ENCODE measurements at regions not wholly inside any gene's neighbourhood (a gene's known extent, or its start where the extent isn't known, plus 50 kb on each side); places are given as distances from the start of the nearest gene placed in this dataset.
A peak's percentile ranks its signal among the peaks of the same experiment; 100 is the strongest.

- CTCF ChIA-PET: interaction anchor here (0.5 to 2.3 kb wide), 40 partner anchors 9 to 1774 kb away, joined by 3 to 15 read pairs (median 3); no protein-coding TSS in a partner anchor
- Mint-ChIP-seq H3K27me3 (ENCODE audit: insufficient read depth, unreplicated experiment) (peaks cover 52% of the 10 kb centered on the region), H3K4me1 (ENCODE audit: insufficient read depth, unreplicated experiment) (no peaks in the 10 kb centered on the region), H3K4me3 (ENCODE audit: unreplicated experiment) (no peak overlapping the region), H3K27ac (ENCODE audit: low read depth, unreplicated experiment) (no peak overlapping the region), H3K9me3 (ENCODE audit: unreplicated experiment) (no peaks in the 10 kb centered on the region), H3K36me3 (ENCODE audit: insufficient read depth, unreplicated experiment) (no peaks in the 10 kb centered on the region)
- no peak for TF ChIP-seq CTCF (IDR thresholded peaks at IDR 0.05; ENCODE audit: unreplicated experiment)
- POLR2A ChIA-PET: interaction anchor here (0.5 to 1.9 kb wide), 5 partner anchors 22 to 1464 kb away, joined by 3 to 6 read pairs (median 3); no protein-coding TSS in a partner anchor
- no peak for DNase-seq (ENCODE audit: unreplicated experiment)
- no TSS peak for BruUV-seq (replicated peaks)
- intact Hi-C loops (cut with micrococcal nuclease): loop anchor here (1.0 to 10.0 kb wide), 3 partner anchors 299 to 1731 kb away; no protein-coding TSS in a partner anchor
Observed at GRCh38 chr7:15016315-15016667, 113.7 kb upstream of the DGKB start.

DNA sequence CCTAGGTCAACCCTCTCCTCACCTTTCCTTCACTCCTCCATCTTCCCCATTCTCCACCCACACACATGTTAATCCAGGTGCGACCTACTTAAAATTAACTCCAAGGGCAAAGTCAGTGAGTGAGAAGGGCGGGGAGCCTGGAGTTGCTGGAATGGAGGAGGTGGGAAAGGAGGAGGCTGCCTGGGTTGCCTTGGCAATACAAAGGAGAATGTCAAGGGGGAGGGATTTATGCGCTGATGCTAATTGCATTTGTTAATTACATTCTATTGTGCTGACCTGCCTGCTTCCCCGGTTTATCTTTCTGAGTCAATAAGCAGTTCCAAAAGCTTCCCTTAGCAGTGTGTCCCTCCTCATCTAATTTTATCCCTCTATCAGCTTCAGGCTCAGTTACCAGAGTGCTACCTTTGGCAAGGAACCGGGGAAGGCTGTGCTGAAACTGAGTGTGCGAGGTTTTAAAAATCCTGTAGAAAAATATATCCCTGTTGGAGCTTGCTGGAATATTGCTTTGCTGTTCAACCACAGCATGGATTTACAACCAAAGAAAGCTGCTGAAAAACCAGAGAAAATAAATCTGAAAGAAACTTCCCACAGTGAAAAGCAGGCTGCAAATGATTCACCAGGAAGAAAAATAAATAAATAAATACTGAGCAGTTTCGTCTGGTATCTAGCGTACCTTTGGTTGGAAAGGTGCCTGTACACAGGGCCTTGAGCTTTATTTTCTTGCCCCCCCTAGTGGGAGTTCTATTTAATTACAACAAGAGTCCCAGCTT, 113.2 kb upstream of the DGKB start:
- H3K27me3 Mint-ChIP-seq (ENCODE audit: insufficient read depth, unreplicated experiment): peaks cover 57% of the 10 kb centered on the region
- no TSS peak for BruUV-seq (replicated peaks)
- ChIA-PET CTCF (interaction anchor here (0.5 to 2.3 kb wide), 33 partner anchors 10 to 1773 kb away, joined by 3 to 15 read pairs (median 4); no protein-coding TSS in a partner anchor), POLR2A (interaction anchor here (0.5 to 1.9 kb wide), 5 partner anchors 22 to 1465 kb away, joined by 3 to 6 read pairs (median 3); no protein-coding TSS in a partner anchor)
- no peak overlapping the region for H3K27ac Mint-ChIP-seq (ENCODE audit: low read depth, unreplicated experiment)
- peak overlapping the region; percentile 43 for H3K4me3 Mint-ChIP-seq (ENCODE audit: unreplicated experiment)
- intact Hi-C loops (cut with micrococcal nuclease): loop anchor here (1.0 to 10.0 kb wide), 3 partner anchors 298 to 1731 kb away; no protein-coding TSS in a partner anchor
- no peaks in the 10 kb centered on the region for H3K36me3 Mint-ChIP-seq (ENCODE audit: insufficient read depth, unreplicated experiment)
- peak; percentile 86 for DNase-seq (ENCODE audit: unreplicated experiment)
- no peaks in the 10 kb centered on the region for H3K4me1 Mint-ChIP-seq (ENCODE audit: insufficient read depth, unreplicated experiment)
- TF ChIP-seq CTCF (IDR thresholded peaks at IDR 0.05; ENCODE audit: unreplicated experiment): peak; percentile 55
- no peaks in the 10 kb centered on the region for H3K9me3 Mint-ChIP-seq (ENCODE audit: unreplicated experiment)

- DNase-seq (ENCODE audit: unreplicated experiment): no peak
- H3K27me3 Mint-ChIP-seq (ENCODE audit: insufficient read depth, unreplicated experiment): peaks cover 35% of the 10 kb centered on the region
- intact Hi-C loops (cut with micrococcal nuclease): loop anchor here (10.0 kb wide), 1 partner anchor 1727 kb away; no protein-coding TSS in a partner anchor
- no peaks in the 10 kb centered on the region for H3K36me3 Mint-ChIP-seq (ENCODE audit: insufficient read depth, unreplicated experiment)
- no peak overlapping the region for H3K27ac Mint-ChIP-seq (ENCODE audit: low read depth, unreplicated experiment)
- ChIA-PET CTCF (no interaction called here), POLR2A (no interaction called here)
- no peak overlapping the region for H3K4me3 Mint-ChIP-seq (ENCODE audit: unreplicated experiment)
- no peaks in the 10 kb centered on the region for H3K9me3 Mint-ChIP-seq (ENCODE audit: unreplicated experiment)
- H3K4me1 Mint-ChIP-seq (ENCODE audit: insufficient read depth, unreplicated experiment): no peaks in the 10 kb centered on the region
- TF ChIP-seq CTCF (IDR thresholded peaks at IDR 0.05; ENCODE audit: unreplicated experiment): no peak
- BruUV-seq (replicated peaks): no TSS peak
Observed at GRCh38 chr7:15012135-15012534, 109.6 kb upstream of the DGKB start.

DNA sequence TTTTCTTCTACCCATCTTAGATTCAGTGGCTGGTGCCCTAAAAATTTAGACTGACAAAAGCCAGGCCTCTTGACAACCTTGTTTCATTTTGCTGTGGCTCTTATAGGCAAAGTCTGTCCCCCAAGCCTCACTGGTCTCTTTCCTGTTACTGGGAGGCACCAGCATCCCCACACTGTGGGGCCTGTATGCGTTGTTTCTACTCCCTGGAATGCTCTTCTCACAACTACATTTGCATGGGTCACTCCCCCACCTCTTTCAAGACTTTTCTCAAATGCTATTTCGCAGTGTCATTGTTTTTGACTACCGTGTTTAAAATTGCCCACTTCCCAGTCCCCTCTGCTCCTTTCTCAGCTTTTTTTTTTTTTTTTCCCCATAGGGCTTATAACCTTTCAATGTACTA, 108.7 kb upstream of the DGKB start:
- ChIA-PET POLR2A (no interaction called here), CTCF (no interaction called here)
- Mint-ChIP-seq H3K4me3 (ENCODE audit: unreplicated experiment) (no peak overlapping the region), H3K9me3 (ENCODE audit: unreplicated experiment) (no peaks in the 10 kb centered on the region), H3K4me1 (ENCODE audit: insufficient read depth, unreplicated experiment) (no peaks in the 10 kb centered on the region), H3K36me3 (ENCODE audit: insufficient read depth, unreplicated experiment) (no peaks in the 10 kb centered on the region), H3K27me3 (ENCODE audit: insufficient read depth, unreplicated experiment) (peaks cover 44% of the 10 kb centered on the region), H3K27ac (ENCODE audit: low read depth, unreplicated experiment) (no peak overlapping the region)
- TF ChIP-seq CTCF (IDR thresholded peaks at IDR 0.05; ENCODE audit: unreplicated experiment): no peak
- DNase-seq (ENCODE audit: unreplicated experiment): no peak
- intact Hi-C loops (cut with micrococcal nuclease): loop anchor here (10.0 kb wide), 1 partner anchor 1726 kb away; no protein-coding TSS in a partner anchor
- BruUV-seq (replicated peaks): no TSS peak

Data from MCF 10A (cell line).